ENCODE measurements at regions not wholly inside any gene's neighbourhood (a gene's known extent, or its start where the extent isn't known, plus 50 kb on each side); places are given as distances from the start of the nearest gene placed in this dataset.

DNA sequence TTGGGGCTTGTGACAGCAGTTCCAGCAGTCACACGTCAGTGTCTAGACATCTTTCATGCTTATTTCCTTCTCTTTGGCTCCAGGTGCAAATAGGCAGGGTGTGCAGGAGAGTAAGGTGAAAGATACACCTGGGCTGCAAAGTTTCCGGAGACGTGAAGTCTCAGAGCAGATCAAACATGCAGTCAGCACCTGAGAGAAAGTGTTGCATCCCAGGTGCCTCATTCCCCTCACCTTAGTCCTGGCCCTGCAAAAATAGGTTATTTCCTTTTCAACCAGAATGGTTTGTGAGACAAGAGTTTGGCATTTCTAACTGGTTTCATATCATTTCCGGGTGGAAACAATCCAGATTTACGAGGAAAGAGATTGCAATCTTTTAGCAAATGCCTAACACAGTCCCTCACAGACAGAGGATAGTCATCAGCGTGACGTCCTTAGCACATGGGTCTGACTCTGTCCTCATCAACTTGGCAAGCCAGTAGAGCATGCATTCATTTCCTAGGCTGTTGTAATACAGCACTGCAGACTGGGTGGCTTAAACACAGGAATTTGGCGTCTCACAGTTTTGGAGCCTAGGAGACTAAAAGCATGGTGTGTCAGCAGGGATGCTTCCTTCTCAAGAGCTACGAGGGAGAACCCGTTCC is 58.2 kb upstream of the ARRDC4 start:
- TF ChIP-seq, protein P1, sequence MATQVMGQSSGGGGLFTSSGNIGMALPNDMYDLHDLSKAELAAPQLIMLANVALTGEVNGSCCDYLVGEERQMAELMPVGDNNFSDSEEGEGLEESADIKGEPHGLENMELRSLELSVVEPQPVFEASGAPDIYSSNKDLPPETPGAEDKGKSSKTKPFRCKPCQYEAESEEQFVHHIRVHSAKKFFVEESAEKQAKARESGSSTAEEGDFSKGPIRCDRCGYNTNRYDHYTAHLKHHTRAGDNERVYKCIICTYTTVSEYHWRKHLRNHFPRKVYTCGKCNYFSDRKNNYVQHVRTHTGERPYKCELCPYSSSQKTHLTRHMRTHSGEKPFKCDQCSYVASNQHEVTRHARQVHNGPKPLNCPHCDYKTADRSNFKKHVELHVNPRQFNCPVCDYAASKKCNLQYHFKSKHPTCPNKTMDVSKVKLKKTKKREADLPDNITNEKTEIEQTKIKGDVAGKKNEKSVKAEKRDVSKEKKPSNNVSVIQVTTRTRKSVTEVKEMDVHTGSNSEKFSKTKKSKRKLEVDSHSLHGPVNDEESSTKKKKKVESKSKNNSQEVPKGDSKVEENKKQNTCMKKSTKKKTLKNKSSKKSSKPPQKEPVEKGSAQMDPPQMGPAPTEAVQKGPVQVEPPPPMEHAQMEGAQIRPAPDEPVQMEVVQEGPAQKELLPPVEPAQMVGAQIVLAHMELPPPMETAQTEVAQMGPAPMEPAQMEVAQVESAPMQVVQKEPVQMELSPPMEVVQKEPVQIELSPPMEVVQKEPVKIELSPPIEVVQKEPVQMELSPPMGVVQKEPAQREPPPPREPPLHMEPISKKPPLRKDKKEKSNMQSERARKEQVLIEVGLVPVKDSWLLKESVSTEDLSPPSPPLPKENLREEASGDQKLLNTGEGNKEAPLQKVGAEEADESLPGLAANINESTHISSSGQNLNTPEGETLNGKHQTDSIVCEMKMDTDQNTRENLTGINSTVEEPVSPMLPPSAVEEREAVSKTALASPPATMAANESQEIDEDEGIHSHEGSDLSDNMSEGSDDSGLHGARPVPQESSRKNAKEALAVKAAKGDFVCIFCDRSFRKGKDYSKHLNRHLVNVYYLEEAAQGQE (IDR thresholded peaks at IDR 0.05; ENCODE audit: insufficient read depth in 1 of 2, low read depth in 2 of 2, low read length in 2 of 2) = no peak
- TF ChIP-seq TAF1 (IDR thresholded peaks at IDR 0.05; ENCODE audit: borderline replicate concordance, insufficient read depth, low read length) (no peak), POLR2AphosphoS5 (IDR thresholded peaks at IDR 0.05; ENCODE audit: low read depth, low read length) (no peak), SIN3A (IDR thresholded peaks at IDR 0.05; ENCODE audit: borderline replicate concordance, insufficient read depth, low read length) (no peak), FOXP2 (optimal IDR thresholded peaks at IDR 0.05; ENCODE audit: borderline replicate concordance, extremely low read depth, extremely low read length, insufficient read depth) (no peak)

DNA sequence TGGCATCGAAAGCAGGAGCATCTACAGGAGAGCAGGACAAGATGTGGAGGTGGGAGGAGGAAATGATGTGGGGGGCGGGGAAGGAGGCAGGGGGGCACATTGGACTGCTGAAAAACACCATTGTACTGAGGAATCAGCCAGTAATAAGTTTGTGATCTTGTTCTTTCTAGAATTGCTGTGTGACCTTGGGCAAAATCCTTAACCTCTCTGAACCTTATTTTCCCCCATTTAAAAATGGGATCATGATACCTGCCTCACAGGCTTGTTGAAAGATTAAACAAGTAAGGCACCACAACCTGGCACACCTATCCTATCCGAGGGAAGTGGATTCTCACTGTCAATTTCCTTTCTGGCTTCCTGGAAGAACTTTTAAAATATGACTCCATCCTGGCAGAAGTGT is 56.9 kb upstream of the ARRDC4 start:
- TF ChIP-seq POLR2AphosphoS5 (IDR thresholded peaks at IDR 0.05; ENCODE audit: low read depth, low read length) = no peak

DNA sequence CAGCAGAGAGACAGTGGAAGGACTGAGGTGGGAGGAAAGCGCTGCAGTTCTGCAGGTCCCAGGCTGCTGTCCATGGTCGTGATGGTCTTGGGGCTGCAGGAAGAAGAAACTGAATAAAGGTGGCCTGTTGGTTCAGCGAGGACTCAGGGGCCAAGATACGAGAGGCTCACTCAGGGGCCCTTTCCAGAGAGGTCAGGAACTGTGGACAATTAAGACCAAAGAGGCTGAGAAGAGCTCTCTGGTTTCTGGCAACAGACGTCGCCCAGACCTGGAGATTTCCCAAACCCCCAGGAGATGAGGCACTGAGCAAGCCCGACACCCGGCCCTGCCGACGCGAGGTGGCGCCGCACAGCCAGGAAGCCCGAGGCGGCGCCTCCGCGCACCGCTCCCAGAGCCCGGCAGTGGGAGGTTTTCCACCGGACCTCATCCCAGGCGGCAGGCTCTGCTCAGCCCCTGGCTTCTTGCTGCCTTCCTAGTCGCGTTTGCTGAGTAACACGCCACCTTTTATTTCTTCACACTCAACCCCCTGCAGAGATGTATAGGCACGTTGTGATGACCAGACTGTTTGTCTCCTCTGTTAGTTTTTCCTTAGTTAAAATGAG is 56.4 kb upstream of the ARRDC4 start:
- TF ChIP-seq, protein P1 (IDR thresholded peaks at IDR 0.05; ENCODE audit: insufficient read depth in 1 of 2, low read depth in 2 of 2, low read length in 2 of 2) = peak; percentile 40 to 90; a peak in 3 of 4 replicates
- TF ChIP-seq TAF1 (IDR thresholded peaks at IDR 0.05; ENCODE audit: borderline replicate concordance, insufficient read depth, low read length) = no peak
- TF ChIP-seq POLR2AphosphoS5 (IDR thresholded peaks at IDR 0.05; ENCODE audit: low read depth, low read length) = no peak
- no peak for TF ChIP-seq SIN3A (IDR thresholded peaks at IDR 0.05; ENCODE audit: borderline replicate concordance, insufficient read depth, low read length)
- TF ChIP-seq FOXP2 (optimal IDR thresholded peaks at IDR 0.05; ENCODE audit: borderline replicate concordance, extremely low read depth, extremely low read length, insufficient read depth) = peak; percentile 35

DNA sequence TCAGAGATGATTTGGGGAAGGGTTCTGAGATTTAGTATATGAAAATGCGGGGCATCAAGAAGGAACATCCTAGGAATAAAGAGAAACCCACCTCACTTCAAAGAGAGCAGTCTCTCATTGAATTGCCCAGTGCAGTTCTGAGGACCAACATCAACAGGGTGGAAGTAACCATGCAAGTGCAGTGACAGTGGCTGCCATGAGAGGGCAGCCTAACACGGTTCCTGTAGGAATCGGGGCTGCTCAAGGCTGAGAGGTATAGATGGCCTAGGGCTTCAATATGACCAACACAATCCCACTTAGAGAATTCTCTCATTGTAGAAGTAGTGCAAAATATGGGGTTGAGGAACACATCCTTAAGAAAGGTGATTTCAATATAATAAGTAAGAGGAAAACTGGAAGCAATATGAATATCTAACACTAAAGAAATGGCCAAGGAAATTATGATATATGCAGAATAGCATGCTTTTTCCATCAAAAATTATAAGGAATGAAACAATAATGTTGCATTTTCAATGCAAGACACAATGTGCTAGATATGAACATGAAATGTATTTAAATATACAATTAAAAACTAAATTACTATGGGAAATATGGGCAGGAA is 51.1 kb upstream of the ARRDC4 start:
- TF ChIP-seq SIN3A (IDR thresholded peaks at IDR 0.05; ENCODE audit: borderline replicate concordance, insufficient read depth, low read length) = no peak
- TF ChIP-seq, protein P1 (IDR thresholded peaks at IDR 0.05; ENCODE audit: insufficient read depth in 1 of 2, low read depth in 2 of 2, low read length in 2 of 2) = no peak
- no peak for TF ChIP-seq POLR2AphosphoS5 (IDR thresholded peaks at IDR 0.05; ENCODE audit: low read depth, low read length)
- TF ChIP-seq TAF1 (IDR thresholded peaks at IDR 0.05; ENCODE audit: borderline replicate concordance, insufficient read depth, low read length) = no peak
- no peak for TF ChIP-seq FOXP2 (optimal IDR thresholded peaks at IDR 0.05; ENCODE audit: borderline replicate concordance, extremely low read depth, extremely low read length, insufficient read depth)

All from PFSK-1 (cell line).